Testis (tissue), 2 donors: ENCODE measurements at regions not wholly inside any gene's neighbourhood (a gene's known extent, or its start where the extent isn't known, plus 50 kb on each side); places are given as distances from the start of the nearest gene placed in this dataset.

Source experiments
- POLR2A ChIP-seq: fragments of 450-650 bp; IDR thresholded peaks from one replicate; pipeline ENCODE4 v1.6.1; 2017; ENCODE audit warnings: antibody characterized with exemption, mild to moderate bottlenecking, moderate library complexity
- TF ChIP-seq, protein P1 (sequence below), 3 experiments: fragments of 450-650 bp in 2 of 3; fragments of 200-600 bp in 1 of 3; sonication (generic) in 1 of 3; IDR thresholded peaks; one replicate each; pipeline ENCODE4 v1.5.1; 2016 to 2019; ENCODE audit warnings: antibody characterized with exemption in 3 of 3, mild to moderate bottlenecking in 2 of 3, moderate library complexity in 1 of 3

DNA sequence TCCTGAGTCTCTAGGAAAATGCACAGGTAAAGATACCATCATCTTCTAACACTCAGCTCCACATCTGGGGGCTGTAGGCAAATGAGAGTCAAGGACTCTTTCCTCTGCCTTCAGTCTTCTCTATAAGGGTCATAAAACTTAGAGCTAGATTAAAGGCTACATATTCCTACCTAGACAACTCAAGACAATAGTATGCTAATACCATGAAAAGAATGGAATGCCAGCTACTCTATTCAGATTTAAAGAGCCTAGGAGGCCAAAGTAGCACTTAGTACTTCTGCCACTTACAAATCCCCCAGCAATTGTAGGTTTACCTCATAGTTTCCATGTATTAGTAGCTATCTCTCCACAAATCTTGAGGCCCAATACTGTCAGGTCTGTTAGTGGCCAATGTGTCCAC lies 453.0 kb downstream of the SLITRK5 start:
- TF ChIP-seq, protein P1, sequence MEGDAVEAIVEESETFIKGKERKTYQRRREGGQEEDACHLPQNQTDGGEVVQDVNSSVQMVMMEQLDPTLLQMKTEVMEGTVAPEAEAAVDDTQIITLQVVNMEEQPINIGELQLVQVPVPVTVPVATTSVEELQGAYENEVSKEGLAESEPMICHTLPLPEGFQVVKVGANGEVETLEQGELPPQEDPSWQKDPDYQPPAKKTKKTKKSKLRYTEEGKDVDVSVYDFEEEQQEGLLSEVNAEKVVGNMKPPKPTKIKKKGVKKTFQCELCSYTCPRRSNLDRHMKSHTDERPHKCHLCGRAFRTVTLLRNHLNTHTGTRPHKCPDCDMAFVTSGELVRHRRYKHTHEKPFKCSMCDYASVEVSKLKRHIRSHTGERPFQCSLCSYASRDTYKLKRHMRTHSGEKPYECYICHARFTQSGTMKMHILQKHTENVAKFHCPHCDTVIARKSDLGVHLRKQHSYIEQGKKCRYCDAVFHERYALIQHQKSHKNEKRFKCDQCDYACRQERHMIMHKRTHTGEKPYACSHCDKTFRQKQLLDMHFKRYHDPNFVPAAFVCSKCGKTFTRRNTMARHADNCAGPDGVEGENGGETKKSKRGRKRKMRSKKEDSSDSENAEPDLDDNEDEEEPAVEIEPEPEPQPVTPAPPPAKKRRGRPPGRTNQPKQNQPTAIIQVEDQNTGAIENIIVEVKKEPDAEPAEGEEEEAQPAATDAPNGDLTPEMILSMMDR (IDR thresholded peaks at IDR 0.05): no peak
- TF ChIP-seq POLR2A: no peak
